HCT116 (cell line): ENCODE measurements at regions not wholly inside any gene's neighbourhood (a gene's known extent, or its start where the extent isn't known, plus 50 kb on each side); places are given as distances from the start of the nearest gene placed in this dataset.

Experiments
- ATAC-seq: fragments of 200-7000 bp; cut with Tn5 transposase; 2 replicates; pipeline ENCODE4 v1.9.1; 2020; ENCODE audit warnings: mild to moderate bottlenecking, moderate library complexity
- BruUV-seq: library from RNA; stranded (reverse); fragments of 400-500 nt; replicated peaks from 2 replicates; lab custom pipeline; 2021; lab: Mats Ljungman, UMichigan
- CTCF ChIA-PET: fragments of 300-600 bp; sonication (Branson Sonifier 250); formaldehyde crosslinking; loops from one replicate; lab custom pipeline; 2021; ENCODE audit warnings: antibody characterized with exemption; lab: Charles Lee
- POLR2A ChIA-PET: fragments of 300-600, 350-600 bp; sonication (Branson Sonifier 250); formaldehyde crosslinking; loops from one replicate; lab custom pipeline; 2021; ENCODE audit warnings: antibody characterized with exemption; lab: Charles Lee
- RAD21 ChIA-PET, 2 experiments: fragments of 300-600 bp; sonication (Branson Sonifier 250); formaldehyde crosslinking; loops; one replicate each; lab custom pipeline; 2023; ENCODE audit warnings: low total read pairs in 2 of 2; ENCODE audit not compliant: uncharacterized antibody in 2 of 2, unreplicated experiment in 2 of 2, low non-redundant PET in 1 of 2; lab: Charles Lee
- DNase-seq: peaks from one replicate; pipeline ENCODE4 v3.0.0-alpha.2; 2010; ENCODE audit warnings: low read depth, low spot score
- H2AFZ ChIP-seq: fragments of 200-600 bp; shearing (Covaris generic), sonication (generic); 2 replicates; pipeline ENCODE4 v1.6.1; 2017; ENCODE audit warnings: low read depth, mixed run types, mixed read lengths, antibody characterized with exemption, low read length; ENCODE audit not compliant: poor library complexity, severe bottlenecking
- H3K27ac ChIP-seq: 2 replicates; pipeline ENCODE4 v1.5.1; 2012; ENCODE audit warnings: low read depth, low read length
- H3K27me3 ChIP-seq: fragments of 200-600 bp; sonication (generic); 2 replicates; pipeline ENCODE4 v1.6.1; 2016; ENCODE audit warnings: mixed run types, low read length, mixed read lengths; ENCODE audit not compliant: insufficient read depth
- H3K36me3 ChIP-seq, 2 experiments: fragments of 200-500 bp in 1 of 2; fragments of 200-600 bp in 1 of 2; sonication (Bioruptor generic) in 1 of 2; sonication (generic) in 1 of 2; 2 replicates each; pipeline versions ENCODE4 v1.5.1 to v1.6.1; 2014 to 2016; ENCODE audit warnings: low read length in 2 of 2, inconsistent platforms in 1 of 2, mixed read lengths in 1 of 2, mixed run types in 1 of 2; ENCODE audit not compliant: insufficient read depth in 2 of 2, control insufficient read depth in 1 of 2
- H3K4me1 ChIP-seq, 2 experiments: fragments of 200-600 bp in 1 of 2; sonication (generic) in 1 of 2; 2 replicates each; pipeline versions ENCODE4 v1.5.1 to v1.6.1; 2012 to 2017; ENCODE audit warnings: low read length in 2 of 2, inconsistent platforms in 1 of 2, mild to moderate bottlenecking in 1 of 2, mixed read lengths in 1 of 2, mixed run types in 1 of 2, moderate library complexity in 1 of 2; ENCODE audit not compliant: insufficient read depth in 2 of 2, control insufficient read depth in 1 of 2
- H3K4me2 ChIP-seq: fragments of 200-600 bp; sonication (generic); 2 replicates; pipeline ENCODE4 v1.6.1; 2017; ENCODE audit warnings: mixed run types, low read length, mixed read lengths
- H3K4me3 ChIP-seq, 2 experiments: fragments of 200-600 bp in 1 of 2; sonication (generic) in 1 of 2; replicated peaks in 1 of 2; 2 replicates each; pipeline ENCODE4 v1.5.1; 2011 to 2016; ENCODE audit warnings: low read length in 2 of 2, control low read depth in 1 of 2, low read depth in 1 of 2, mild to moderate bottlenecking in 1 of 2, mixed read lengths in 1 of 2, mixed run types in 1 of 2
- H3K79me2 ChIP-seq: fragments of 200-600 bp; sonication (generic); 2 replicates; pipeline ENCODE4 v1.6.1; 2017; ENCODE audit warnings: mild to moderate bottlenecking, mixed run types, low read length, moderate library complexity, mixed read lengths; ENCODE audit not compliant: insufficient read depth
- H3K9ac ChIP-seq: fragments of 200-600 bp; sonication (generic); 2 replicates; pipeline ENCODE4 v1.6.1; 2016; ENCODE audit warnings: low read length, mixed read lengths
- H3K9me2 ChIP-seq: fragments of 200-600 bp; sonication (generic), shearing (Covaris generic); 2 replicates; pipeline ENCODE4 v1.6.1; 2017; ENCODE audit warnings: mixed run types, mild to moderate bottlenecking, moderate library complexity; ENCODE audit not compliant: insufficient read depth
- H3K9me3 ChIP-seq, 2 experiments: fragments of 200-500 bp in 1 of 2; fragments of 200-600 bp in 1 of 2; sonication (Bioruptor generic) in 1 of 2; sonication (generic) in 1 of 2; 2 replicates each; pipeline ENCODE4 v1.6.1; 2014 to 2017; ENCODE audit warnings: low read length in 2 of 2, mixed read lengths in 2 of 2, inconsistent platforms in 1 of 2, low read depth in 1 of 2, mild to moderate bottlenecking in 1 of 2, mixed run types in 1 of 2, moderate library complexity in 1 of 2; ENCODE audit not compliant: control insufficient read depth in 1 of 2, insufficient read depth in 1 of 2
- H4K20me1 ChIP-seq: fragments of 200-600 bp; sonication (generic), shearing (Covaris generic); 2 replicates; pipeline ENCODE4 v1.6.1; 2017; ENCODE audit warnings: mixed run types, mild to moderate bottlenecking, moderate library complexity; ENCODE audit not compliant: insufficient read depth
- ATF3 ChIP-seq: IDR thresholded peaks from 2 replicates; pipeline ENCODE4 v1.6.1; 2012
- CEBPB ChIP-seq: IDR thresholded peaks from 2 replicates; pipeline ENCODE4 v1.6.1; 2012; ENCODE audit warnings: low read depth
- CTCF ChIP-seq, 3 experiments: fragments of 200-600 bp in 1 of 3; sonication (generic) in 1 of 3; IDR thresholded peaks in 2 of 3; conservative IDR thresholded peaks in 1 of 3; 2 replicates each; pipeline ENCODE4 v1.5.1; 2012 to 2017; ENCODE audit warnings: low read depth in 2 of 3, low read length in 2 of 3, antibody characterized with exemption in 1 of 3, borderline replicate concordance in 1 of 3, control low read depth in 1 of 3, mild to moderate bottlenecking in 1 of 3, mixed read lengths in 1 of 3, mixed run types in 1 of 3, moderate library complexity in 1 of 3; ENCODE audit not compliant: insufficient read depth in 1 of 3
- EGR1 ChIP-seq: IDR thresholded peaks from 2 replicates; pipeline ENCODE4 v1.6.1; 2012; ENCODE audit warnings: low read depth
- ELF1 ChIP-seq: IDR thresholded peaks from 2 replicates; pipeline ENCODE4 v1.6.1; 2012; ENCODE audit warnings: low read depth, borderline replicate concordance
- EZH2 ChIP-seq: fragments of 200-600 bp; sonication (generic); IDR thresholded peaks from 2 replicates; pipeline ENCODE4 v1.6.1; 2017; ENCODE audit warnings: antibody characterized with exemption, mixed run types
- FOSL1 ChIP-seq: IDR thresholded peaks from 2 replicates; pipeline ENCODE4 v1.6.1; 2012; ENCODE audit warnings: low read depth
- POLR2A ChIP-seq: IDR thresholded peaks from 2 replicates; pipeline ENCODE4 v1.7.0; 2011; ENCODE audit warnings: borderline replicate concordance; ENCODE audit not compliant: insufficient read depth, insufficient read length; ENCODE audit errors: extremely low read depth
- RAD21 ChIP-seq: IDR thresholded peaks from 2 replicates; pipeline ENCODE4 v1.6.1; 2012; ENCODE audit warnings: low read depth, mild to moderate bottlenecking
- YY1 ChIP-seq: IDR thresholded peaks from 2 replicates; pipeline ENCODE4 v1.6.1; 2011; ENCODE audit warnings: low read length, low read depth, moderate library complexity, mild to moderate bottlenecking; ENCODE audit not compliant: insufficient replicate concordance; ENCODE audit errors: extremely low read depth
- intact Hi-C: fragments of 100-400 bp; cut with micrococcal nuclease; formaldehyde crosslinking; loops from 2 replicates; pipeline ENCODE4 v1.10.0; 2022

DNA sequence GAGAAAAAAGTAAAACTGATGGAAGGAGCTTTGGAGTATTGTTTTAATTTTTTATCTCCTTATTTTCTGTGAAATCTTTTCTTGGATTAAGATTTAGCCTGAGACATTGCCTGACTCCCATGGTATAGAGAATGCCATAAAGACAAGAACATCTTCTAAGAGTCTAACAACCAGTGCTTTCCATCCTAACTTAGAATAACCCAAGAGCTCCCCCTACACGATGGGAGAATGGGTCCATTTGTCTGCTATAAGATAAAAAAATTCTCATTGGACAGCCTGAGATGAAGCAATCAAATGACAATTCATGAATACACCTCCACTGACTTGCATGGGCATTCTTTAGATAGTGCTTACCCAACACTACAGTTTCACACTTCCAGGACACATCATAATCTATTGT, 478.1 kb downstream of the TTLL7 start:
- Histone ChIP-seq H3K4me3 (no peak overlapping the region), H2AFZ (no peak overlapping the region), H3K9ac (no peak overlapping the region), H3K36me3 (no peaks in the 10 kb centered on the region), H4K20me1 (no peaks in the 10 kb centered on the region), H3K9me3 (no peaks in the 10 kb centered on the region), H3K27ac (no peak overlapping the region), H3K79me2 (no peaks in the 10 kb centered on the region)
- POLR2A ChIA-PET, result no interaction called here
- no peak for ATAC-seq
- intact Hi-C loops, result no loop called here
- RAD21 ChIA-PET, result no interaction called here
- no peak for TF ChIP-seq FOSL1
- TF ChIP-seq CTCF (IDR thresholded peaks at IDR 0.05 in 2 of 3, conservative IDR thresholded peaks at IDR 0.05 in 1 of 3; ENCODE audit: borderline replicate concordance in 1 of 3, insufficient read depth in 1 of 3, low read depth in 2 of 3, low read length in 2 of 3), result no peak
- TF ChIP-seq POLR2A, result no peak
- no peak for TF ChIP-seq YY1
- TF ChIP-seq ATF3, result no peak
- TF ChIP-seq EGR1, result no peak
- TF ChIP-seq RAD21, result no peak; the same call in 1 of the 2 replicates
- no peak for TF ChIP-seq ELF1
- no peak for TF ChIP-seq EZH2
- TF ChIP-seq CEBPB, result no peak
- TF ChIP-seq, all 23 proteins: peak for 0
- H3K27me3 ChIP-seq, result no peaks in the 10 kb centered on the region
- no TSS peak for BruUV-seq
- H3K4me2 ChIP-seq, result no peak overlapping the region
- H3K4me1 ChIP-seq, result no peaks in the 10 kb centered on the region
- CTCF ChIA-PET, result no interaction called here
- no peak for DNase-seq
- H3K9me2 ChIP-seq, result no peaks in the 10 kb centered on the region
